IMR-90 (cell line): ENCODE measurements at regions not wholly inside any gene's neighbourhood (a gene's known extent, or its start where the extent isn't known, plus 50 kb on each side); places are given as distances from the start of the nearest gene placed in this dataset.

ENCODE experiments used
- ATAC-seq: fragments of 200-7000 bp; cut with Tn5 transposase; 2 replicates; pipeline ENCODE4 v1.9.1; 2020; ENCODE audit warnings: low read depth, mild to moderate bottlenecking, moderate library complexity
- BruUV-seq: library from RNA; stranded (reverse); fragments of 400-500 nt; replicated peaks from 2 replicates; lab custom pipeline; 2021; lab: Mats Ljungman, UMichigan
- CTCF ChIA-PET: fragments of 300-600 bp; formaldehyde crosslinking; extraction: SDS; loops from one replicate; lab custom pipeline; 2021; ENCODE audit warnings: antibody characterized with exemption; lab: Yijun Ruan, JAX
- POLR2A ChIA-PET: fragments of 300-600 bp; sonication (Branson Sonifier 250); formaldehyde crosslinking; loops from one replicate; lab custom pipeline; 2022; ENCODE audit warnings: antibody characterized with exemption; ENCODE audit not compliant: unreplicated experiment; lab: Charles Lee
- DNase-seq: peaks from one replicate; pipeline ENCODE4 v3.0.0; 2013
- H2AFZ ChIP-seq: replicated peaks from 2 replicates; pipeline ENCODE3; 2013; ENCODE audit warnings: low read length, mild to moderate bottlenecking; ENCODE audit not compliant: poor library complexity
- H2AK5ac ChIP-seq: 2 replicates; pipeline ENCODE4 v1.6.1; 2013; ENCODE audit warnings: low read depth, low read length, inconsistent platforms
- H2AK9ac ChIP-seq: replicated peaks from 2 replicates; pipeline ENCODE3; 2013; ENCODE audit warnings: mild to moderate bottlenecking, low read depth, low read length, moderate library complexity; ENCODE audit not compliant: poor library complexity
- H2BK120ac ChIP-seq: 2 replicates; pipeline ENCODE4 v1.6.1; 2013; ENCODE audit warnings: low read depth, low read length, inconsistent platforms
- H2BK15ac ChIP-seq: 3 replicates; pipeline ENCODE4 v1.6.1; 2013; ENCODE audit warnings: low read depth, low read length, inconsistent platforms
- H2BK20ac ChIP-seq: 2 replicates; pipeline ENCODE4 v1.6.1; 2013; ENCODE audit warnings: low read depth, mild to moderate bottlenecking, inconsistent platforms, low read length, moderate library complexity
- H2BK5ac ChIP-seq: 2 replicates; pipeline ENCODE4 v1.6.1; 2013; ENCODE audit warnings: mild to moderate bottlenecking, low read depth, low read length, inconsistent platforms; ENCODE audit not compliant: poor library complexity, severe bottlenecking
- H3K14ac ChIP-seq: replicated peaks from 2 replicates; pipeline ENCODE4 v1.6.1; 2013; ENCODE audit warnings: low read depth, low read length, inconsistent platforms
- H3K18ac ChIP-seq: 2 replicates; pipeline ENCODE4 v1.6.1; 2013; ENCODE audit warnings: low read depth, low read length, control low read depth
- H3K23ac ChIP-seq: 2 replicates; pipeline ENCODE4 v1.6.1; 2013; ENCODE audit warnings: low read depth, low read length, inconsistent platforms
- H3K27ac ChIP-seq: 2 replicates; pipeline ENCODE4 v1.5.1; 2013; ENCODE audit warnings: mild to moderate bottlenecking, control low read depth, low read length; ENCODE audit not compliant: insufficient read depth
- H3K27me3 ChIP-seq: 2 replicates; pipeline ENCODE4 v1.6.1; 2013; ENCODE audit warnings: low read length; ENCODE audit not compliant: control insufficient read depth, insufficient read depth
- H3K36me3 ChIP-seq: 2 replicates; pipeline ENCODE4 v1.6.1; 2013; ENCODE audit warnings: low read length, mixed read lengths; ENCODE audit not compliant: control insufficient read depth, insufficient read depth
- H3K4ac ChIP-seq: 2 replicates; pipeline ENCODE4 v1.6.1; 2013; ENCODE audit warnings: low read depth, low read length, inconsistent platforms
- H3K4me1 ChIP-seq: 2 replicates; pipeline ENCODE4 v1.6.1; 2013; ENCODE audit warnings: low read length, mixed read lengths; ENCODE audit not compliant: control insufficient read depth, insufficient read depth
- H3K4me2 ChIP-seq: 2 replicates; pipeline ENCODE4 v1.6.1; 2013; ENCODE audit warnings: low read depth, mild to moderate bottlenecking, control low read depth, low read length, moderate library complexity
- H3K4me3 ChIP-seq: 2 replicates; pipeline ENCODE4 v1.5.1; 2013; ENCODE audit warnings: low read depth, mild to moderate bottlenecking, control low read depth, low read length, moderate library complexity; ENCODE audit not compliant: insufficient read depth
- H3K56ac ChIP-seq: 2 replicates; pipeline ENCODE4 v1.6.1; 2013; ENCODE audit warnings: low read length, inconsistent platforms; ENCODE audit not compliant: insufficient read depth; ENCODE audit errors: extremely low read depth
- H3K79me1 ChIP-seq, 2 experiments: 2 replicates each; pipeline ENCODE4 v1.6.1; 2013; ENCODE audit warnings: low read length in 2 of 2, inconsistent platforms in 1 of 2, low read depth in 1 of 2
- H3K9ac ChIP-seq: 2 replicates; pipeline ENCODE4 v1.6.1; 2013; ENCODE audit warnings: low read depth, low read length, control low read depth
- H3K9me1 ChIP-seq: 2 replicates; pipeline ENCODE4 v1.6.1; 2013; ENCODE audit warnings: low read length, inconsistent platforms; ENCODE audit not compliant: insufficient read depth
- H3K9me3 ChIP-seq: 2 replicates; pipeline ENCODE4 v1.6.1; 2013; ENCODE audit warnings: low read length; ENCODE audit not compliant: control insufficient read depth, insufficient read depth
- H4K20me1 ChIP-seq: 2 replicates; pipeline ENCODE4 v1.6.1; 2013; ENCODE audit warnings: low read length, inconsistent platforms; ENCODE audit not compliant: insufficient read depth
- H4K5ac ChIP-seq: 2 replicates; pipeline ENCODE4 v1.6.1; 2013; ENCODE audit warnings: mild to moderate bottlenecking, low read depth, low read length, control low read depth
- H4K8ac ChIP-seq, 2 experiments: 2 replicates each; pipeline ENCODE4 v1.6.1; 2013; ENCODE audit warnings: low read depth in 2 of 2, low read length in 2 of 2, control low read depth in 1 of 2, inconsistent platforms in 1 of 2
- H4K91ac ChIP-seq: 2 replicates; pipeline ENCODE4 v1.6.1; 2013; ENCODE audit warnings: low read depth, low read length, inconsistent platforms; ENCODE audit not compliant: insufficient read depth
- CEBPB ChIP-seq: IDR thresholded peaks from 2 replicates; pipeline ENCODE4 v1.6.1; 2012; ENCODE audit warnings: low read depth, low read length, improper control_type of control experiment
- CHD1 ChIP-seq: IDR thresholded peaks from 2 replicates; pipeline ENCODE4 v1.6.1; 2012; ENCODE audit warnings: low read depth, low read length, improper control_type of control experiment
- CTCF ChIP-seq: conservative IDR thresholded peaks from 2 replicates; pipeline ENCODE4 v1.5.1; 2012; ENCODE audit warnings: mild to moderate bottlenecking, low read depth, low read length, improper control_type of control experiment
- ELK1 ChIP-seq: fragments of 150-350 bp; IDR thresholded peaks from 2 replicates; pipeline ENCODE4 v1.6.1; 2016; ENCODE audit warnings: low read depth, mild to moderate bottlenecking, low read length, moderate library complexity, borderline replicate concordance
- FOS ChIP-seq: fragments of 150-350 bp; IDR thresholded peaks from 2 replicates; pipeline ENCODE4 v1.6.1; 2016; ENCODE audit warnings: low read depth, low read length
- MAZ ChIP-seq: IDR thresholded peaks from 2 replicates; pipeline ENCODE4 v1.6.1; 2012; ENCODE audit warnings: low read depth, mild to moderate bottlenecking, low read length, improper control_type of control experiment, moderate library complexity, borderline replicate concordance
- POLR2A ChIP-seq: IDR thresholded peaks from 2 replicates; pipeline ENCODE4 v1.6.1; 2012; ENCODE audit warnings: mild to moderate bottlenecking, low read depth, low read length
- RAD21 ChIP-seq: IDR thresholded peaks from 2 replicates; pipeline ENCODE4 v1.6.1; 2012; ENCODE audit warnings: low read length, improper control_type of control experiment
- SMC3 ChIP-seq: fragments of 150-350 bp; IDR thresholded peaks from 2 replicates; pipeline ENCODE4 v1.6.1; 2016; ENCODE audit warnings: low read depth, mild to moderate bottlenecking, antibody characterized with exemption, low read length, moderate library complexity
- USF2 ChIP-seq: fragments of 150-350 bp; IDR thresholded peaks from 2 replicates; pipeline ENCODE4 v1.6.1; 2017; ENCODE audit warnings: mild to moderate bottlenecking, antibody characterized with exemption, low read length, low read depth
- WGBS, 2 experiments: methylation state at CpG; one replicate each; pipeline versions ENCODE4 v1.1.5 to v1.1.7; 2013; ENCODE audit warnings: missing lambda C conversion rate in 2 of 2; ENCODE audit not compliant: insufficient read length in 1 of 2; ENCODE audit errors: extremely low coverage in 2 of 2; 5-methylcytosine and 5-hydroxymethylcytosine counted together
- dilution Hi-C: fragments of 300-500 bp; cut with HindIII; formaldehyde crosslinking; loops from one replicate; pipeline ENCODE4 v1.14.3; 2018; ENCODE audit warnings: low sequenced_read_pairs; ENCODE audit not compliant: unreplicated experiment
- in situ Hi-C: fragments of 300-500 bp; cut with MboI; formaldehyde crosslinking; loops from 3 replicates; pipeline ENCODE4 v1.14.3; 2019; ENCODE audit warnings: low sequenced_read_pairs, inconsistent platforms, mixed read lengths
- intact Hi-C: fragments of 100-400 bp; cut with micrococcal nuclease; formaldehyde crosslinking; loops from 2 replicates; pipeline ENCODE4 v1.10.0; 2022

- no TSS peak for BruUV-seq
- Histone ChIP-seq H4K91ac (no peak overlapping the region), H3K4ac (no peak overlapping the region), H3K56ac (no peak overlapping the region), H3K27me3 (peaks cover 9% of the 10 kb centered on the region), H3K14ac (no peak overlapping the region), H3K4me2 (no peak overlapping the region), H3K18ac (no peak overlapping the region), H2BK5ac (no peak overlapping the region), H4K5ac (no peak overlapping the region), H3K9me3 (no peaks in the 10 kb centered on the region), H2AFZ (no peak overlapping the region), H2BK15ac (no peak overlapping the region), H2AK5ac (no peak overlapping the region), H3K9me1 (no peaks in the 10 kb centered on the region), H4K8ac (no peak overlapping the region), H3K4me1 (no peaks in the 10 kb centered on the region), H2BK120ac (no peak overlapping the region), H3K27ac (no peak overlapping the region), H3K4me3 (no peak overlapping the region), H4K20me1 (no peaks in the 10 kb centered on the region), H3K79me1 (no peaks in the 10 kb centered on the region), H3K9ac (no peak overlapping the region), H2AK9ac (no peak overlapping the region), H3K36me3 (no peaks in the 10 kb centered on the region), H3K23ac (no peak overlapping the region), H2BK20ac (no peak overlapping the region)
- TF ChIP-seq MAZ = no peak
- no peak for TF ChIP-seq USF2
- no peak for TF ChIP-seq SMC3
- TF ChIP-seq ELK1 = no peak
- no peak for TF ChIP-seq FOS
- no peak for TF ChIP-seq CEBPB
- TF ChIP-seq CTCF = no peak
- TF ChIP-seq POLR2A = no peak
- TF ChIP-seq CHD1 = no peak
- no peak for TF ChIP-seq RAD21
- WGBS, 2 experiments = 20% methylated on average over 1 of the region's 33 CpGs; no CpG with 5 or more reads in 1 of the 2 experiments
- intact Hi-C loops (no loop called here), dilution Hi-C loops (no loop called here), in situ Hi-C loops (no loop called here)
- ATAC-seq (no peak), DNase-seq (no peak)
- POLR2A ChIA-PET = no interaction called here
- CTCF ChIA-PET = no interaction called here
These were observed 300.0 kb downstream of the RRAGC start for GRCh38 chr1:38559446-38560165.
